GM10266 (cell line): ENCODE measurements at regions not wholly inside any gene's neighbourhood (a gene's known extent, or its start where the extent isn't known, plus 50 kb on each side); places are given as distances from the start of the nearest gene placed in this dataset.
"Not testable (repeated sequence)": the region's sequence is repeated elsewhere in the genome, so short reads cannot be mapped to it uniquely, and the experiment has no call there.

Source experiments
- DNase-seq: peaks from one replicate; pipeline ENCODE4 v3.0.0; 2012; ENCODE audit errors: extremely low spot score
- CTCF ChIP-seq: IDR thresholded peaks from 2 replicates; pipeline ENCODE4 v1.5.1; 2012; ENCODE audit warnings: mild to moderate bottlenecking, low read depth; ENCODE audit not compliant: control insufficient read depth, insufficient read depth; ENCODE audit errors: missing control alignments

- no peak for DNase-seq
- TF ChIP-seq CTCF = no peak
Measured at GRCh38 chr11:134980819-134981710, 569.0 kb upstream of the B3GAT1 start.

GRCh38 chr11:134979089-134979457 is 567.0 kb upstream of the B3GAT1 start:
- DNase-seq = not testable (repeated sequence)

- no peak for TF ChIP-seq CTCF
- DNase-seq = no peak
Measured at GRCh38 chr11:134978388-134979088, 566.5 kb upstream of the B3GAT1 start.

- no peak for DNase-seq
- TF ChIP-seq CTCF = no peak
Measured at GRCh38 chr11:134976551-134976950, 564.5 kb upstream of the B3GAT1 start.

GRCh38 chr11:134975866-134976376 is 563.9 kb upstream of the B3GAT1 start:
- no peak for DNase-seq
- TF ChIP-seq CTCF = no peak

- TF ChIP-seq CTCF = no peak
- no peak for DNase-seq
Measured at GRCh38 chr11:134973801-134974200, 561.8 kb upstream of the B3GAT1 start.

GRCh38 chr11:134971381-134971780 is 559.3 kb upstream of the B3GAT1 start:
- no peak for TF ChIP-seq CTCF
- DNase-seq = no peak

GRCh38 chr11:134967746-134968145 is 555.7 kb upstream of the B3GAT1 start:
- DNase-seq = no peak
- no peak for TF ChIP-seq CTCF

- not testable (repeated sequence) for DNase-seq
Measured at GRCh38 chr11:134961386-134961785, 549.3 kb upstream of the B3GAT1 start.
